ENCODE measurements at regions not wholly inside any gene's neighbourhood (a gene's known extent, or its start where the extent isn't known, plus 50 kb on each side); places are given as distances from the start of the nearest gene placed in this dataset.

DNA sequence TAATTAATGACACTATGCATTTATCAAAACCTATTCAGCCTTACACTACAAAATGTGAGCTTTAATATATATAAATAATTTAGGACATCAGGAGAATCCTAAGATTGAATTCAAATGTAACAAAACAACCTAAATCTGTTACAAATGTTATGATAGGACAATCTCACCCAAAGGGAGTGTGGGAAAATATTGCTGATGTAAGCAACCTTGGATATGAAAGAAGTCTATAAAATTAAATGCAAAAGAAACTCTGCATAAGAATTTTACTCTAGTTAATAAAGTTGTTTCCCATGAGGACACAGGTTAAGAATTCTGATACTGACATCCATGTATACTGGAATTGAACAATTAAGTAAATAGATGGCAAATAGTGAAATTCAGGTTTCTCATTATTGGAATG is 424.5 kb upstream of the MON1B start:
- TF ChIP-seq, protein P1, sequence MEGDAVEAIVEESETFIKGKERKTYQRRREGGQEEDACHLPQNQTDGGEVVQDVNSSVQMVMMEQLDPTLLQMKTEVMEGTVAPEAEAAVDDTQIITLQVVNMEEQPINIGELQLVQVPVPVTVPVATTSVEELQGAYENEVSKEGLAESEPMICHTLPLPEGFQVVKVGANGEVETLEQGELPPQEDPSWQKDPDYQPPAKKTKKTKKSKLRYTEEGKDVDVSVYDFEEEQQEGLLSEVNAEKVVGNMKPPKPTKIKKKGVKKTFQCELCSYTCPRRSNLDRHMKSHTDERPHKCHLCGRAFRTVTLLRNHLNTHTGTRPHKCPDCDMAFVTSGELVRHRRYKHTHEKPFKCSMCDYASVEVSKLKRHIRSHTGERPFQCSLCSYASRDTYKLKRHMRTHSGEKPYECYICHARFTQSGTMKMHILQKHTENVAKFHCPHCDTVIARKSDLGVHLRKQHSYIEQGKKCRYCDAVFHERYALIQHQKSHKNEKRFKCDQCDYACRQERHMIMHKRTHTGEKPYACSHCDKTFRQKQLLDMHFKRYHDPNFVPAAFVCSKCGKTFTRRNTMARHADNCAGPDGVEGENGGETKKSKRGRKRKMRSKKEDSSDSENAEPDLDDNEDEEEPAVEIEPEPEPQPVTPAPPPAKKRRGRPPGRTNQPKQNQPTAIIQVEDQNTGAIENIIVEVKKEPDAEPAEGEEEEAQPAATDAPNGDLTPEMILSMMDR (IDR thresholded peaks at IDR 0.05), result no peak
- TF ChIP-seq EP300 (IDR thresholded peaks at IDR 0.05), result no peak
- no peak for TF ChIP-seq POLR2AphosphoS5 (IDR thresholded peaks at IDR 0.05)
